ENCODE measurements at regions not wholly inside any gene's neighbourhood (a gene's known extent, or its start where the extent isn't known, plus 50 kb on each side); places are given as distances from the start of the nearest gene placed in this dataset.

DNA sequence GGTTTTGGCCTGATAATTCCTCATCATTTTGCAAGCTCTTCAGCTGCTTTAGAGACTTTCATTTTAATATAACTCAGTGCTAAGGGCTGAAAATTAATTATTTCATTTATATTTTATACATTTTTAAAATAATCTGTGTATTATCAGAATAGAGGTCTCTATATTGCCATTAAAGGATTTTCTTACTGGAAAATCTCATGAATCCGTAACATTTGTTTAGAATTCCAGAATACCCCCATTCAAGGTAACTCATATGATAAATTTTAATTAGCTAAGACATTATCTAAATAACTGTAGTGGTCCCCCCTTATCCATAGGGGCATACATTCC, 51.6 kb downstream of the BMAL2 start:
- BruUV-seq (replicated peaks) = TSS peak; percentile 26
- Histone ChIP-seq H3K79me2 (ENCODE audit: low read length) (no peaks in the 10 kb centered on the region), H4K20me1 (ENCODE audit: low read length) (no peaks in the 10 kb centered on the region), H3K9me3 (ENCODE audit: low read length) (no peaks in the 10 kb centered on the region), H3K4me1 (ENCODE audit: insufficient read depth, low read length) (peaks cover 24% of the 10 kb centered on the region), H3F3A (ENCODE audit: low read length, unreplicated experiment) (no peaks in the 10 kb centered on the region), H3K36me3 (ENCODE audit: low read depth, low read length) (peaks cover 69% of the 10 kb centered on the region), H3K27ac (ENCODE audit: low read length) (no peak overlapping the region), H3K4me3 (ENCODE audit: low read length) (no peak overlapping the region), H3K9me2 (replicated peaks; ENCODE audit: low read length) (no peaks in the 10 kb centered on the region), H3K27me3 (ENCODE audit: low read length) (no peaks in the 10 kb centered on the region), H3K4me2 (ENCODE audit: low read length) (no peak overlapping the region), H2AFZ (ENCODE audit: low read length) (no peak overlapping the region), H3K9ac (ENCODE audit: low read length) (no peak overlapping the region)
- TF ChIP-seq EZH2phosphoT487 (IDR thresholded peaks at IDR 0.05; ENCODE audit: borderline replicate concordance, low read length) (no peak), EZH2 (IDR thresholded peaks at IDR 0.05; ENCODE audit: low read length, unreplicated experiment) (no peak)
- TF ChIP-seq, protein P1, sequence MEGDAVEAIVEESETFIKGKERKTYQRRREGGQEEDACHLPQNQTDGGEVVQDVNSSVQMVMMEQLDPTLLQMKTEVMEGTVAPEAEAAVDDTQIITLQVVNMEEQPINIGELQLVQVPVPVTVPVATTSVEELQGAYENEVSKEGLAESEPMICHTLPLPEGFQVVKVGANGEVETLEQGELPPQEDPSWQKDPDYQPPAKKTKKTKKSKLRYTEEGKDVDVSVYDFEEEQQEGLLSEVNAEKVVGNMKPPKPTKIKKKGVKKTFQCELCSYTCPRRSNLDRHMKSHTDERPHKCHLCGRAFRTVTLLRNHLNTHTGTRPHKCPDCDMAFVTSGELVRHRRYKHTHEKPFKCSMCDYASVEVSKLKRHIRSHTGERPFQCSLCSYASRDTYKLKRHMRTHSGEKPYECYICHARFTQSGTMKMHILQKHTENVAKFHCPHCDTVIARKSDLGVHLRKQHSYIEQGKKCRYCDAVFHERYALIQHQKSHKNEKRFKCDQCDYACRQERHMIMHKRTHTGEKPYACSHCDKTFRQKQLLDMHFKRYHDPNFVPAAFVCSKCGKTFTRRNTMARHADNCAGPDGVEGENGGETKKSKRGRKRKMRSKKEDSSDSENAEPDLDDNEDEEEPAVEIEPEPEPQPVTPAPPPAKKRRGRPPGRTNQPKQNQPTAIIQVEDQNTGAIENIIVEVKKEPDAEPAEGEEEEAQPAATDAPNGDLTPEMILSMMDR (conservative IDR thresholded peaks at IDR 0.05; ENCODE audit: low read depth, low read length) = no peak
- DNase-seq (no peak), ATAC-seq (no peak)
- intact Hi-C loops (cut with micrococcal nuclease) = loop anchor here (1.0 to 5.0 kb wide), 7 partner anchors 41 to 372 kb away; partner anchors contain the start of gene TM7SF3
- ChIA-PET POLR2A (ENCODE audit: unreplicated experiment) (interaction anchor here (0.6 kb wide), 1 partner anchor 52 kb away, joined by 3 read pairs; the partner anchor contains the start of gene BMAL2), CTCF (no interaction called here)

DNA sequence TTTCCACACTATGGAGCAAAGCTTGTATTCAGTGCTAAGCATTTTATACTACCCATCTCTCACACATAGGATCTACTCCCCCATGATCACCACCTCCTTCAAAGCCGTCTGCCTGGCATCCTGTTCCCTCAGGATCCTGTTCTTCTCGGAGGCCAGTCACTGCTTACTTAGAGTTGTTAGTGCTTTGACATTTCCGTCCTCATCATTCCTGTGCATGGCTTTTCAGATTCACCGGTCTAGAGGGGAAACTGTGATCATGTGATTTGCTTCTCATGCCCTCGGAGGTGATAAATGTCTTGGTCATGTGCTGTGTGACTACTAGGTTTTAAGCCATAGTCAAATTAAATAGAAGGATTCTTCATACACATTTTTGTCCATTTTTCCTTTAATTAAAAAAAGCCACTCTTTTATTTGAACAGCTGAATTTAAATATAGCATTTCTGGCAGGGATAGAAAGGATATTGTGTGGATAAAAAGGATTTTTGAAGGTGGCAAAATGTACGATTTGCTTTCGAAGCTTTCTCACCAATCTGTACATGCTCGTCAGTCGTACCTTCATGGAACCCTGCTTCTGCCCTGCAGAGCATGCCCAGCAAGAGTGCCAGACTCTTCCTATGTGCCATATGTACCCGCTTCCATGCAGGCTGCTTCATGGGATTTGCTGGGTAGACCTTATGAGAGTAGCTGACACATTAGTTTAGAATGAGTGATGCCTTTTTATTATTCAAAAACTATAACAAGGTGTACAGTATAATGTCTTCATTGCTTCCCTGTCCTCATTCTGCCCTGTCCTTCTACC, 53.3 kb downstream of the BMAL2 start:
- Histone ChIP-seq H4K20me1 (ENCODE audit: low read length) (no peaks in the 10 kb centered on the region), H3K27ac (ENCODE audit: low read length) (no peak overlapping the region), H3K79me2 (ENCODE audit: low read length) (no peaks in the 10 kb centered on the region), H3K9ac (ENCODE audit: low read length) (no peak overlapping the region), H3K4me1 (ENCODE audit: insufficient read depth, low read length) (peaks cover 24% of the 10 kb centered on the region), H3K4me3 (ENCODE audit: low read length) (no peak overlapping the region), H3K9me2 (replicated peaks; ENCODE audit: low read length) (no peaks in the 10 kb centered on the region), H3F3A (ENCODE audit: low read length, unreplicated experiment) (no peaks in the 10 kb centered on the region), H3K27me3 (ENCODE audit: low read length) (no peaks in the 10 kb centered on the region), H3K9me3 (ENCODE audit: low read length) (no peaks in the 10 kb centered on the region), H3K4me2 (ENCODE audit: low read length) (no peak overlapping the region), H2AFZ (ENCODE audit: low read length) (no peak overlapping the region), H3K36me3 (ENCODE audit: low read depth, low read length) (peaks cover 74% of the 10 kb centered on the region)
- no TSS peak for BruUV-seq (replicated peaks)
- CTCF ChIA-PET = interaction anchor here (0.8 kb wide), 1 partner anchor 205 kb away, joined by 3 read pairs; no protein-coding TSS in a partner anchor
- TF ChIP-seq, protein P1 (conservative IDR thresholded peaks at IDR 0.05; ENCODE audit: low read depth, low read length) = no peak
- TF ChIP-seq EZH2phosphoT487 (IDR thresholded peaks at IDR 0.05; ENCODE audit: borderline replicate concordance, low read length) (no peak), EZH2 (IDR thresholded peaks at IDR 0.05; ENCODE audit: low read length, unreplicated experiment) (no peak)
- intact Hi-C loops (cut with micrococcal nuclease) = no loop called here
- no peak for ATAC-seq
- no peak for DNase-seq
- POLR2A ChIA-PET (ENCODE audit: unreplicated experiment) = interaction anchor here (0.6 kb wide), 1 partner anchor 53 kb away, joined by 3 read pairs; no protein-coding TSS in a partner anchor

DNA sequence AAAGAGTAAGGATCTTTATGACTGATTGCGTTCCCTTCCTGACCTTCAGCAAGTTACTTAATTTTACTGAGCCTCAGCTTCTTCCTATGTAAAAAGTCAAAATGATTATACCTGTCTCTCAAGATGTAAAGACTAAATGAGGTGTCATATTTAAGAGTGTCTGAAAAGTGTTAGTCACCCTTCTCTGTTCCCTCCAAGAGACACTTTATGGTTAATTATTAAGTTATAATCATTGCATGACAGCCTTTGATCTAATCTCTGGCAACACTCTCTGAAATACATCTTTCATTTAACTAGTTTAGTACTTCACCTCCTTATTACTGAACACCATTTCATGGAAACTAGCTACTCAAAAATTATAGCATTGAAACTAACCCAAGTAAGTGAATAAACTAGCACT, 54.8 kb downstream of the BMAL2 start:
- TF ChIP-seq EZH2phosphoT487 (IDR thresholded peaks at IDR 0.05; ENCODE audit: borderline replicate concordance, low read length) = no peak
- no peaks in the 10 kb centered on the region for H3K79me2 ChIP-seq (ENCODE audit: low read length)
- intact Hi-C loops (cut with micrococcal nuclease) = no loop called here
- H3F3A ChIP-seq (ENCODE audit: low read length, unreplicated experiment) = no peaks in the 10 kb centered on the region
- no peaks in the 10 kb centered on the region for H3K27me3 ChIP-seq (ENCODE audit: low read length)
- no peak for ATAC-seq
- POLR2A ChIA-PET (ENCODE audit: unreplicated experiment) = interaction anchor here (0.7 kb wide), 1 partner anchor 358 kb away, joined by 6 read pairs; no protein-coding TSS in a partner anchor
- no peak overlapping the region for H3K9ac ChIP-seq (ENCODE audit: low read length)
- H2AFZ ChIP-seq (ENCODE audit: low read length) = no peak overlapping the region
- CTCF ChIA-PET = interaction anchor here (0.6 kb wide), 1 partner anchor 50 kb away, joined by 3 read pairs; no protein-coding TSS in a partner anchor
- no peaks in the 10 kb centered on the region for H3K9me3 ChIP-seq (ENCODE audit: low read length)
- H3K4me1 ChIP-seq (ENCODE audit: insufficient read depth, low read length) = peaks cover 15% of the 10 kb centered on the region
- DNase-seq = no peak
- peaks cover 77% of the 10 kb centered on the region for H3K36me3 ChIP-seq (ENCODE audit: low read depth, low read length)
- H3K27ac ChIP-seq (ENCODE audit: low read length) = no peak overlapping the region
- no peak overlapping the region for H3K4me2 ChIP-seq (ENCODE audit: low read length)
- no peak overlapping the region for H3K4me3 ChIP-seq (ENCODE audit: low read length)
- H4K20me1 ChIP-seq (ENCODE audit: low read length) = no peaks in the 10 kb centered on the region
- no peaks in the 10 kb centered on the region for H3K9me2 ChIP-seq (replicated peaks; ENCODE audit: low read length)
- BruUV-seq (replicated peaks) = no TSS peak

Measured in PC-3 (cell line).